Pancreas (tissue), 10 donors: ENCODE measurements at regions not wholly inside any gene's neighbourhood (a gene's known extent, or its start where the extent isn't known, plus 50 kb on each side); places are given as distances from the start of the nearest gene placed in this dataset.

Experiments
- ATAC-seq, 4 donors: fragments of 200-7000 bp; cut with Tn5 transposase; one replicate each; pipeline versions ENCODE4 v1.8.0 to v1.9.1; 2020; ENCODE audit warnings: mild to moderate bottlenecking in 4 of 4, moderate library complexity in 4 of 4
- DNase-seq, 6 donors: peaks; one replicate each; pipeline ENCODE4 v3.0.0-alpha.2; 2020
- FAIRE-seq: peaks from 2 replicates; lab custom pipeline; 2012; peaks lifted over from hg19 to GRCh38; lab: Jason Lieb, UNC
- H3K27ac ChIP-seq, 4 donors: fragments of 200-600 bp; sonication (generic); 1 replicate in 3 of 4; 2 replicates in 1 of 4; pipeline versions ENCODE4 v1.5.0 to v1.8.0; 2020
- H3K27me3 ChIP-seq, 4 donors: fragments of 200-600 bp; one replicate each; pipeline ENCODE4 v1.8.0; 2021
- H3K36me3 ChIP-seq, 3 donors: fragments of 200-600 bp; sonication (generic) in 1 of 3; one replicate each; pipeline versions ENCODE4 v1.5.0 to v1.8.0; 2020 to 2021
- H3K4me1 ChIP-seq, 3 donors: fragments of 200-600 bp; one replicate each; pipeline ENCODE4 v1.8.0; 2021
- H3K4me3 ChIP-seq, 4 donors: fragments of 200-600 bp; sonication (generic) in 2 of 4; one replicate each; pipeline versions ENCODE4 v1.5.0 to v1.8.0; 2020 to 2021
- H3K9me3 ChIP-seq, 4 donors: fragments of 200-600 bp; one replicate each; pipeline ENCODE4 v1.8.0; 2021
- WGBS, 2 donors: extraction: QIAGEN DNeasy Blood & Tissue Kit; methylation state at CpG; one replicate each; pipeline ENCODE4 v1.1.7; 2013; 5-methylcytosine and 5-hydroxymethylcytosine counted together
- intact Hi-C, 3 donors: fragments of 100-400 bp; cut with DNase I; formaldehyde crosslinking; loops; one replicate each; pipeline versions ENCODE4 v1.11.1 to v1.14.2; 2022
- TF ChIP-seq, protein P1 (sequence below), 4 donors: fragments of 200-600 bp; sonication (generic) in 3 of 4; IDR thresholded peaks; one replicate each; pipeline versions ENCODE4 v1.5.0 to v1.8.0; 2021; ENCODE audit warnings: antibody characterized with exemption in 4 of 4
- donor health status: healthy with polysubstance abuse.
- donor health status: DM: no; HTN: no; CAD: no; lungs with moderate emphysema.
- donor health status: DM: no; HTN: no; CAD: no.
- donor health status: control.
- donor health status: control.
- donor health status: Bipolar disorder and iron deficiency.
- donor health status: DM: yes; HTN: yes; CAD: no.
- donor health status: DM: no; HTN: no; CAD: no.
- donor health status: DM: no; HTN: no; CAD: no.
- donor health status: DM: yes; HTN: yes; CAD: no.

DNA sequence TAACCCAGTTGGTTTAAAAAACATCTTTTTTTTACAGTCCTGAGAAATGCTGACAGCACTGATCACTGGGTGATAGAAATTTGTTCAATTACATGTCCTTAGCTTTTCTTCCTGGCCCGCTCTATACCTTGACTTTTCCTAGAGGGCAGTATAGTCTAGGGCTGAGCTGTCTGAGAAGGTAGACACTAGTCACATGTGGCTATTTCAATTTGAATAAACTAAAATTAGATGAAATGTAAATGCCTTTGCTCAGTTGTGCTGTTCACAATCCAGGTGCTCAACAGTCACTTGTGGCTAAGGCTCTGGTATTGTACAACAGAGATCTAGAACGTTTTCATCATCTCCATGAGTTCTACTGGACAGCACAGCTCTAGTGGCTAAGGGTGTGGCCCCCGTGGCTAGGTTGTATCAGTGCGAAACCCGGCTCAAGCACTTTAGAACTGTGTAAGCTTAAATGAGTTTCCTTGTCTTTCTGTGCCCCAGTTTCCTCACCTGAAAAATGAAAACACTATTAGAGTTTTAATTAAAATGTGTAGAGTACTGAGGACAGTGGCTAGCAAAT, 111.6 kb upstream of the WDR17 start:
- 89% methylated on average over 5 of the region's 5 CpGs for WGBS, 2 donors

DNA sequence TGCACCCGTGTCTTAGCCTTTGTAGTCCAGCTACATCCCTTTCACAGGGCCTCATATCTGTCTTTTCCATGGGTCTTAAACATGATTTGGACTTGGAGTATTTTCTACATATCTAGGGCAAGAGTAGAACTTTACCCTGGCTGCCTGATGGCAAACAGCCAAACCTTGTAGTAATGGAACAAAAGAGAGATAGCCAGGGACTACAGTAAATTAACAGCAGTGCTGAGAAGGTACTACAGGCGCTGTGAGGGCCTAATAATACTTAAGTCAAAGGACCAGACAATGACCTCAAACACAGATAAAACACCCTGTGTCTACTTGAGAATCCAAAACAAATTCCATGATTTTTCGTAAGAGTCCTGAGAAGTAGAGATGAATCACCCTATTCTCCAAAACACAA, 111.0 kb upstream of the WDR17 start:
- FAIRE-seq = no peak

More for the DNA sequence above, 111.6 kb upstream of the WDR17 start:
- Histone ChIP-seq H3K27ac (no peak overlapping the region), H3K27me3 (no peaks in the 10 kb centered on the region), H3K9me3 (no peaks in the 10 kb centered on the region), H3K36me3 (no peaks in the 10 kb centered on the region), H3K4me1 (peaks cover 0 to 16% (median 0%) of the 10 kb centered on the region in 3 donors), H3K4me3 (no peak overlapping the region)
- no peak for FAIRE-seq
- intact Hi-C loops = no loop called here
- TF ChIP-seq, protein P1, sequence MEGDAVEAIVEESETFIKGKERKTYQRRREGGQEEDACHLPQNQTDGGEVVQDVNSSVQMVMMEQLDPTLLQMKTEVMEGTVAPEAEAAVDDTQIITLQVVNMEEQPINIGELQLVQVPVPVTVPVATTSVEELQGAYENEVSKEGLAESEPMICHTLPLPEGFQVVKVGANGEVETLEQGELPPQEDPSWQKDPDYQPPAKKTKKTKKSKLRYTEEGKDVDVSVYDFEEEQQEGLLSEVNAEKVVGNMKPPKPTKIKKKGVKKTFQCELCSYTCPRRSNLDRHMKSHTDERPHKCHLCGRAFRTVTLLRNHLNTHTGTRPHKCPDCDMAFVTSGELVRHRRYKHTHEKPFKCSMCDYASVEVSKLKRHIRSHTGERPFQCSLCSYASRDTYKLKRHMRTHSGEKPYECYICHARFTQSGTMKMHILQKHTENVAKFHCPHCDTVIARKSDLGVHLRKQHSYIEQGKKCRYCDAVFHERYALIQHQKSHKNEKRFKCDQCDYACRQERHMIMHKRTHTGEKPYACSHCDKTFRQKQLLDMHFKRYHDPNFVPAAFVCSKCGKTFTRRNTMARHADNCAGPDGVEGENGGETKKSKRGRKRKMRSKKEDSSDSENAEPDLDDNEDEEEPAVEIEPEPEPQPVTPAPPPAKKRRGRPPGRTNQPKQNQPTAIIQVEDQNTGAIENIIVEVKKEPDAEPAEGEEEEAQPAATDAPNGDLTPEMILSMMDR (IDR thresholded peaks at IDR 0.05) = no peak
- no peak for DNase-seq
- peak in 1 of 4 donors; percentile 25 for ATAC-seq

DNA sequence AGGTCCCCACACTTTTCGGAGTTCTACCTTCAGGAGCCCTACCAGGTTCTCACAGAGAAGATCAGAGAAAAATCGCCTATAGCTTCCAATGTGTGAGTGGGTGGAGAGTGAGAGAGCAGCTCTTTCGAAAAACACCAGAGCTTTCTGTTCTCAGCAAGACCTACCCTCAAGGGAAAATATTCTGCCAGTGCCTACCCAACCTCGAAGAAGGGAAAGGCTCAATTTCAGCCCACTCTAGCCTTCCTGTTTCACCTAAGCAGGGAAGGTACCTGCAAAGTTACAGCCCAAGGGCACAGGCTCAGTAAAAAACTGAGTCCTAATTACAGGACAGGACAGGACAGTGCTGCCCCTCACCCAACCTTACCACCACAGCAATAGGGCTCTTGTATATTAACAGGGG, 104.0 kb upstream of the WDR17 start:
- no peak for ATAC-seq

More for the DNA sequence above, 111.0 kb upstream of the WDR17 start:
- no peaks in the 10 kb centered on the region for H3K36me3 ChIP-seq
- H3K4me1 ChIP-seq = peaks cover 0 to 16% (median 0%) of the 10 kb centered on the region in 3 donors
- intact Hi-C loops = no loop called here
- no peak overlapping the region for H3K4me3 ChIP-seq
- H3K9me3 ChIP-seq = no peaks in the 10 kb centered on the region
- H3K27me3 ChIP-seq = no peaks in the 10 kb centered on the region
- ATAC-seq (peak; percentile 40 to 77 (median 67)), DNase-seq (peak in 4 of 6 donors; percentile 14 to 46 (median 36))
- TF ChIP-seq, protein P1 (IDR thresholded peaks at IDR 0.05) = no peak
- 38 to 39% methylated on average over 3 of the region's 3 CpGs for WGBS, 2 donors
- peak overlapping the region in 1 of 4 donors; percentile 3 for H3K27ac ChIP-seq

DNA sequence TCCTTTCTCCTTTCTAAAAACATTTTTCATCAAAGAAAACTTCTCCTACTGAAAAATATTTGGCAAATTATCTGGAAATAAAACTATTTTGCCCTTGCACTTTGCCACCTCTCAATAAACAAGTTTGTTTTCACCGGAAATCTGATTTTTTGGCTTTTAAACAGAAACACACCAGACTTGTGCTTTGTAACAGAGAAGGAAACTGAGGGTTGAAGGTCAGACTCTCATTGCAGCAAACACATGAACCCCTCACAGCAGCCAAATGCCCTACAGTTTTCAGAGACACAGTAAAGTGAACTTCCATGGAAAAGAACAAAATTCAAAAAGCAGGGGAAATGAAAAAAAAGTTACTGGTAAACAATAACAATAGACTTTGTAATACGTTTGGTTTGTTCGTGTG, 95.6 kb upstream of the WDR17 start:
- Histone ChIP-seq H3K27me3 (no peaks in the 10 kb centered on the region), H3K4me3 (no peak overlapping the region), H3K9me3 (no peaks in the 10 kb centered on the region), H3K36me3 (no peaks in the 10 kb centered on the region), H3K27ac (no peak overlapping the region), H3K4me1 (no peaks in the 10 kb centered on the region)
- intact Hi-C loops = no loop called here
- DNase-seq (no peak), FAIRE-seq (no peak), ATAC-seq (no peak)
- TF ChIP-seq, protein P1 (IDR thresholded peaks at IDR 0.05) = no peak
- WGBS, 2 donors = 41 to 42% methylated on average over 3 of the region's 3 CpGs

More for the DNA sequence above, 104.0 kb upstream of the WDR17 start:
- TF ChIP-seq, protein P1 (IDR thresholded peaks at IDR 0.05) = no peak
- H3K27me3 ChIP-seq = no peaks in the 10 kb centered on the region
- no peaks in the 10 kb centered on the region for H3K9me3 ChIP-seq
- FAIRE-seq = no peak
- no peaks in the 10 kb centered on the region for H3K36me3 ChIP-seq
- no peak overlapping the region for H3K27ac ChIP-seq
- no peak overlapping the region for H3K4me3 ChIP-seq
- peaks cover 0 to 6% (median 0%) of the 10 kb centered on the region in 3 donors for H3K4me1 ChIP-seq
- DNase-seq = no peak
- intact Hi-C loops = no loop called here
- 70 to 74% methylated on average over 4 of the region's 4 CpGs for WGBS, 2 donors

DNA sequence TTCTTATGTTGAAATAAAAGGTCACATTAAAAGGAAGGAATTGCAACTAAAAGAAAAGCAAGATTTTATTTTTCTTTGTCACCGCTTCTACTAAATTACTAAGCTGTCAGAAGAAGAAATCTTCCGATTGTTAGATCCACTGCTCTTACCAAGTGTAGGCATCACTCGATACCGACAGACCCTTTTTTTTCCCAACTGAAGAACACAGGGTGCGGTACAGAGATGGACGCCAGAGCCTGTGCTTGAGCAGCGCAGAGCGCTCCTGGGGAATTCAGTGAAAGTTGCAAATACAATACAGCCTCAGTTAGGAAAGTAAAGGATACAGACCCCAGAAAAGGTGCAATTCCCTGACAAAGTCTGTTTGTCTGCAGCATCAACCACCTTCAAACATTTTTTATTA, 94.9 kb upstream of the WDR17 start:
- 46 to 47% methylated on average over 8 of the region's 8 CpGs for WGBS, 2 donors
- intact Hi-C loops = no loop called here
- H3K27ac ChIP-seq = no peak overlapping the region
- TF ChIP-seq, protein P1 (IDR thresholded peaks at IDR 0.05) = no peak
- no peak overlapping the region for H3K4me3 ChIP-seq
- no peaks in the 10 kb centered on the region for H3K9me3 ChIP-seq
- no peak for FAIRE-seq
- no peaks in the 10 kb centered on the region for H3K4me1 ChIP-seq
- no peaks in the 10 kb centered on the region for H3K36me3 ChIP-seq
- no peak for ATAC-seq
- H3K27me3 ChIP-seq = no peaks in the 10 kb centered on the region
- no peak for DNase-seq
